ENCODE measurements at regions not wholly inside any gene's neighbourhood (a gene's known extent, or its start where the extent isn't known, plus 50 kb on each side); places are given as distances from the start of the nearest gene placed in this dataset.

- intact Hi-C loops (cut with DNase I; ENCODE audit: low total_unique reads) = no loop called here
- no peaks in the 10 kb centered on the region for H3K9me3 ChIP-seq
- H3K36me3 ChIP-seq = no peaks in the 10 kb centered on the region
- H3K27me3 ChIP-seq = no peaks in the 10 kb centered on the region
- no peak for DNase-seq (ENCODE audit: low spot score in 2 of 2)
- no peaks in the 10 kb centered on the region for H3K4me1 ChIP-seq
- no peak for TF ChIP-seq CTCF (IDR thresholded peaks at IDR 0.05)
- no peak for TF ChIP-seq POLR2AphosphoS5 (IDR thresholded peaks at IDR 0.05)
- TF ChIP-seq POLR2A (IDR thresholded peaks at IDR 0.05) = no peak
- H3K27ac ChIP-seq = no peak overlapping the region
- no peak overlapping the region for H3K4me3 ChIP-seq
Observed at GRCh38 chr16:77551357-77551756, 116.5 kb upstream of the ADAMTS18 start.

GRCh38 chr16:77553130-77553529, 118.3 kb upstream of the ADAMTS18 start:
- intact Hi-C loops (cut with DNase I; ENCODE audit: low total_unique reads) = no loop called here
- H3K4me1 ChIP-seq = no peaks in the 10 kb centered on the region
- H3K27ac ChIP-seq = no peak overlapping the region
- no peak for DNase-seq (ENCODE audit: low spot score in 2 of 2)
- H3K36me3 ChIP-seq = no peaks in the 10 kb centered on the region
- H3K4me3 ChIP-seq = no peak overlapping the region
- no peak for TF ChIP-seq CTCF (IDR thresholded peaks at IDR 0.05)
- no peak for TF ChIP-seq POLR2A (IDR thresholded peaks at IDR 0.05)
- no peak for TF ChIP-seq POLR2AphosphoS5 (IDR thresholded peaks at IDR 0.05)
- H3K27me3 ChIP-seq = no peaks in the 10 kb centered on the region
- H3K9me3 ChIP-seq = no peaks in the 10 kb centered on the region

- no peak overlapping the region for H3K27ac ChIP-seq
- TF ChIP-seq CTCF (IDR thresholded peaks at IDR 0.05) (no peak), POLR2AphosphoS5 (IDR thresholded peaks at IDR 0.05) (no peak), POLR2A (IDR thresholded peaks at IDR 0.05) (no peak)
- no peaks in the 10 kb centered on the region for H3K9me3 ChIP-seq
- no peak for DNase-seq (ENCODE audit: low spot score in 2 of 2)
- H3K4me3 ChIP-seq = no peak overlapping the region
- no peaks in the 10 kb centered on the region for H3K36me3 ChIP-seq
- no peaks in the 10 kb centered on the region for H3K27me3 ChIP-seq
- no peaks in the 10 kb centered on the region for H3K4me1 ChIP-seq
- intact Hi-C loops (cut with DNase I; ENCODE audit: low total_unique reads) = no loop called here
Observed at GRCh38 chr16:77555126-77555525, 120.3 kb upstream of the ADAMTS18 start.

GRCh38 chr16:77555791-77556190, 121.0 kb upstream of the ADAMTS18 start:
- no peaks in the 10 kb centered on the region for H3K27me3 ChIP-seq
- TF ChIP-seq POLR2AphosphoS5 (IDR thresholded peaks at IDR 0.05) (no peak), POLR2A (IDR thresholded peaks at IDR 0.05) (no peak), CTCF (IDR thresholded peaks at IDR 0.05) (no peak)
- H3K27ac ChIP-seq = no peak overlapping the region
- DNase-seq (ENCODE audit: low spot score in 2 of 2) = no peak
- no peaks in the 10 kb centered on the region for H3K36me3 ChIP-seq
- intact Hi-C loops (cut with DNase I; ENCODE audit: low total_unique reads) = no loop called here
- H3K4me1 ChIP-seq = no peaks in the 10 kb centered on the region
- no peak overlapping the region for H3K4me3 ChIP-seq
- H3K9me3 ChIP-seq = no peaks in the 10 kb centered on the region

- Histone ChIP-seq H3K27ac (no peak overlapping the region), H3K27me3 (no peaks in the 10 kb centered on the region), H3K4me1 (no peaks in the 10 kb centered on the region), H3K36me3 (no peaks in the 10 kb centered on the region), H3K4me3 (no peak overlapping the region), H3K9me3 (no peaks in the 10 kb centered on the region)
- intact Hi-C loops (cut with DNase I; ENCODE audit: low total_unique reads) = no loop called here
- TF ChIP-seq POLR2A (IDR thresholded peaks at IDR 0.05) (no peak), CTCF (IDR thresholded peaks at IDR 0.05) (no peak), POLR2AphosphoS5 (IDR thresholded peaks at IDR 0.05) (no peak)
- no peak for DNase-seq (ENCODE audit: low spot score in 2 of 2)
Observed at GRCh38 chr16:77556201-77556873, 121.5 kb upstream of the ADAMTS18 start.

All from breast epithelium (tissue), 4 donors.